Dedifferentiated amniotic fluid mesenchymal stem cell (primary cell): ENCODE measurements at regions not wholly inside any gene's neighbourhood (a gene's known extent, or its start where the extent isn't known, plus 50 kb on each side); places are given as distances from the start of the nearest gene placed in this dataset.

ENCODE experiments used
- DNase-seq: peaks from one replicate; pipeline ENCODE4 v3.0.0-alpha.2; 2016; ENCODE audit errors: extremely low spot score

DNA sequence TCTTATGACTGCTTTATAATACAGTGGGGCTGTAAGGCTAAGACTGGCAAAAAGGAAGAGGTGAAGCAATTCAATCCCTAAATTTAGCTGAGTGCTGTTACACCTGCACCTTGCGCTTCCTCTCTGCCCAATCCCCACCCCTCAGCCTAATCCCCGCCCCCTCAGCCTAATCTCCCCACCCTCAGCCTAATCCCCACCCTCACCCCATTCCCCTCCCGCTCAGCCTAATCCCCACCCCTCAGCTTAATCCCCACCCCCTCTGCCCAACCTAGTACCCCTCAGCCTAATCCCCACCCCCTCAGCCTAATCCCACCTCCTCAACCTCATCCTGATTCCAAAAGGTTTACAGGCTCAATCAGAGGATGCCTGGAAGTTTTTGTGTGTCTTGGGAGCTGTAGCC, 155.5 kb downstream of the PMP22 start:
- DNase-seq, result no peak

DNA sequence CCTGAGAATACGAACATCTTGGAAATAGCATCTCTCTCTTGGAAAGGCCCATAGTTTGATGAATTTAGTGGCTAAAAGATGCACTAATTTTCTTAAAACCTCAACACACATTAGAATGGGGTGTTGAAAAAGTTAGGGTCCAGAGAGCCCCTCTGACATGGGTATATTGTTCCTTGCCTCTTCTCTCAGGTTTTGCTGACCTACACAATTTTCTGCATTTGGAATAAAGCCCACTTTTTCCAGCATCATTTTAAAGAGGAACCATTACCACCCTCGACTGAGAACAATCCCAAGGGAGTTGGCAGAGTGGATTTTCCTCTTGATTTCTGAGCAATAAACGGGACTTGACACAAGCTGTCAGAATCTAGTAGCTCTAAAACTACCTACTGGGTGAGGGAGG, 156.1 kb downstream of the PMP22 start:
- no peak for DNase-seq

- DNase-seq, result no peak
Observed at GRCh38 chr17:15106540-15106939, 158.6 kb downstream of the PMP22 start.

DNA sequence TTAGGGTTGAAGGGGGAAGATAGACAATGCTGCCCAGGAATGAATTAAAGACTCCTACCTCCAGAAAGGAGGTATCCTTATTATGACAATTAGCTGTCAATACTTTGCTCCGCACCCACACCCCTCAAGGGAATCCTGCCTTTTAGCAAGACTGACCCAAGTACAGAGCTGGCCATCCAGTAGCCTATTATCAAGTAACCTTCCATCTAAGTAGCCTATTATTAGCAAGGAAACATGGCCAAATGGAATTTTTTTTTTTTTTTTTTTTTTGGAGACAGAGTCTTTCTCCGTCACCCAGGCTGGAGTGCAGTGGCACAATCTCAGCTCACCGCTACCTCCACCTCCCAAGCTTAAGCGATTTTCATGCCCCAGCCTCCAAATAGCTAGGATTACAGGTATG, 161.3 kb downstream of the PMP22 start:
- no peak for DNase-seq

GRCh38 chr17:15101175-15101574, 164.0 kb downstream of the PMP22 start:
- DNase-seq, result no peak

- peak; percentile 58 for DNase-seq
Observed at GRCh38 chr17:15096511-15096910, 168.6 kb downstream of the PMP22 start.

GRCh38 chr17:15095935-15096334, 169.2 kb downstream of the PMP22 start:
- no peak for DNase-seq

DNA sequence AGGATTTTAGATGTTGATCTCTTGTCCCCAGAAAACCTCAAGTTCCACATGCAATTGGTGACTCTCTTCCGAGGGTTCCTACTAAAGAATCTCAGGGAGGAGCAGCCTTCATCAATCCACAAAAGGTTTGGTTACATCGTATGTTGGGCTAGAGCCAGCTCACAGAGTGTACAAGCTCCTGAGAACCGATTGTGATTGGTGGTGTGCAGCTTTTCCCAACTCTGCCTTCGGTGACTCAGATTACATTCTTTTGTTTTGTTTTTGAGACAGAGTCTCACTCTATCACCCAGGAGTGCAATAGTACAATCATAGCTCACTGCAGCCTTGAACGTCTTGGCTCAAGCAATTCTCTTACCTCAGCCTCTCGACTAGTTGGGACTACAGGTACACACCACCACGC, 172.4 kb downstream of the PMP22 start:
- no peak for DNase-seq

DNA sequence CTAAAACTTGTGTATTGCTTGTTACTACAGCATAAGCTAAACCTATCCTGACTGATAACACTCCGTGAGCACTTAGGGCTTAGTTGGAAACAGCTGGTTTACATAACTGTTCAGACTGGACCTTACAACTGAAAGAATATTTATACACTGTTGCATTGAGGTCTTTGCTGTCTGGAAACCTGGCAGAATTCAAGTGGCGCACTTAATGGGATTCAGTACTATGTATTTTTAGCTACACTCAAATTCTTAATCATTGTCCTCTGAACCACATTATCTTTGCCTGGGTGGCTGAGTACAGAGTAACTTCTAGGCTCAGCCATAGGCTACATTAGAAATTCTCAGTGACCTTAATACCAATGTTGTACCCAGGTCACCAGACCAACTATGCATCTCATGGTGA, 172.9 kb downstream of the PMP22 start:
- no peak for DNase-seq

DNA sequence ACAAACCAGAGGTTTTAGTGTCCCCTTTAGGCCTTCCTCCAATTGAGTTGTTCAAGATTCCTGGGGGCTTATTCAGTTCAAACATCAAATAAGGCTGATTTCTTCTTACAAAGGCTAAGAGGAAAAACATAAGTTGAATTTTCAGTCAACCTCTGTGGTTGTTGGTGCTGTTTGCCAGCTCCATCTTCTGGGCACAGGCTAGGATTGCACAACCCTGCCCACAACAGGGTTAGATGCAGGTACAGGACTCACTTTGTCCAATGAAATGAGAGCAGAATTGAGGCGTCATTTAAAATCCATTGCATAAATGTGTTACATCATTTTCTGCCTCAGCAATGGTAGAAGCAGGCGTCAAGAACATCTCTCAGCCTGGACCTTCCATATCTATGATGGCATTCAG, 173.3 kb downstream of the PMP22 start:
- no peak for DNase-seq

GRCh38 chr17:15090533-15090932, 174.6 kb downstream of the PMP22 start:
- no peak for DNase-seq

GRCh38 chr17:15087946-15088345, 177.2 kb downstream of the PMP22 start:
- no peak for DNase-seq

- DNase-seq, result no peak
Observed at GRCh38 chr17:15086776-15087295, 178.3 kb downstream of the PMP22 start.

GRCh38 chr17:15085890-15086677, 179.0 kb downstream of the PMP22 start:
- DNase-seq, result no peak

DNA sequence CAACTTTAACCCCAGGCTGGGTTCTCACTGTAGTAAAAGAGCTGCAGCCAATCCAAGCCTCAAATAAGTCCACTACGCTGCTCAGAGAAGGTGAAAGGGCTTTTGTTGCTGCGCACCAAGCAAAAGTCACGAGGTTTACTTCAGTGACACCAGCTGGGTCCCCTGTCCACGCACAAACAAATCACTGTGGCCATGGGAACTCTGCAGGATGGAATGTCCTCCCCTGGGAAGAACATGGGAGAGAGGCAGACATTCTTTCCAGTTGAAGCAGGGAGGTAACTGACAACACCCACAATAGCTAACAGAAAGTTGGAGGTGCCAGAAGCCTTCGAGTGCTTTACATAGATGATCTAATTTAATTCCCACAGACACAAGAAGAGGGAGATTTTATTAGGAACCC, 181.9 kb downstream of the PMP22 start:
- DNase-seq, result no peak

DNA sequence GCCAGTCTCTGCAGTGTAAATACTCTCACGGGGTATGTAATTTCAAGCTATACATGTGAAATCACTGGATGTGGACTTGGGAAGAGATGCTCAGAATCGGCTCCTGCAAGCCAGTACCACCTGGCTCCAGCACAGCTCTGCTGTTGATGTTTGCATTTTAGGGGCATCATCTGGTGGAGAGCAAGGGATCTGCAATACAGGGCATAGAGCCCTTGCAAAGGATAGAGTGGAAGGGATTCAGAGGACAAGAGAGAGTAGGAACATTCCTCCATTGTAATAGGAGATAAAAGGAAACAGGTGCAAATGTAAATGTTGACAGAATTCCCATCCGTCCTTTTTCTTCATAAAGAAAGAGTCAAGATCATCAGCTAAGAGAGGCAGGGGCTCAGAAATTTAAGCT, 184.1 kb downstream of the PMP22 start:
- DNase-seq, result no peak

- no peak for DNase-seq
Observed at GRCh38 chr17:15078570-15078969, 186.6 kb downstream of the PMP22 start.

- DNase-seq, result no peak
Observed at GRCh38 chr17:15076991-15077663, 188.0 kb downstream of the PMP22 start.

DNA sequence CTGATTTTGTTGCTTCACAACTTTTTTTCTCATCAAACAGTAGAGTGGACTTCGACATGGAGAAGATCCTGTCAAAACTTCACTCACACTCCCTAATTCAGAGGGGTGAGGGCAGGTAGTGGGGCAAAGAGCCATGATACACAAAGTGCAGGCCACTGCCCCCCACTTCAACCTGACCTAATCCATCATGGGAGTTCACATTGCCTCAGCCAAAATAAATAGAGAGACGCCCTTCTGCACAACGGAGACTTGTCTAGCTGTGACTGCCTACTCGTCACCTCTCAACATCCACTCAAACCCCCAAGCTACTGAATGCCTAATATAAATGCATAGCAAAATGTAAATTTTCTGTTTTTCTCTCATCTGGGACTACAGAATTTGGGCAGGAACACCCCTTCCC, 213.2 kb downstream of the PMP22 start:
- no peak for DNase-seq

DNA sequence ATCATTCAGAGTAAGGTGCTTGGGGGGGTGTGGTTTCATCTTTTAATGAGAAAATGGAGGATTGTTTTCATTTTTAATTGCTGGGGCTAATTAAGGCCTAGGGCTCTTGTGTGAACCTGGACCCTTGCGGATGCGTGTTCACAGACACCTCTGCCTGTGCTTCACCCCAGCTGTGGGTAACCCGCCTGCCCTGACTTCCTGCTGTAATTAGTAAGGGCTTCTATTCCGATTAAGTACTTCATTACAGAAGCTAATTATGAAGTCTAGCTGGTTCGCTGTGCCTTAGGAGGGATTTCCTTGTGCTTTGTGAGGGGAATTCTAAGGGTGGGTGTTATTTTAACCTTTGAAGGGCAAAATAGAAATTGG, 215.3 kb downstream of the PMP22 start:
- DNase-seq, result no peak

DNA sequence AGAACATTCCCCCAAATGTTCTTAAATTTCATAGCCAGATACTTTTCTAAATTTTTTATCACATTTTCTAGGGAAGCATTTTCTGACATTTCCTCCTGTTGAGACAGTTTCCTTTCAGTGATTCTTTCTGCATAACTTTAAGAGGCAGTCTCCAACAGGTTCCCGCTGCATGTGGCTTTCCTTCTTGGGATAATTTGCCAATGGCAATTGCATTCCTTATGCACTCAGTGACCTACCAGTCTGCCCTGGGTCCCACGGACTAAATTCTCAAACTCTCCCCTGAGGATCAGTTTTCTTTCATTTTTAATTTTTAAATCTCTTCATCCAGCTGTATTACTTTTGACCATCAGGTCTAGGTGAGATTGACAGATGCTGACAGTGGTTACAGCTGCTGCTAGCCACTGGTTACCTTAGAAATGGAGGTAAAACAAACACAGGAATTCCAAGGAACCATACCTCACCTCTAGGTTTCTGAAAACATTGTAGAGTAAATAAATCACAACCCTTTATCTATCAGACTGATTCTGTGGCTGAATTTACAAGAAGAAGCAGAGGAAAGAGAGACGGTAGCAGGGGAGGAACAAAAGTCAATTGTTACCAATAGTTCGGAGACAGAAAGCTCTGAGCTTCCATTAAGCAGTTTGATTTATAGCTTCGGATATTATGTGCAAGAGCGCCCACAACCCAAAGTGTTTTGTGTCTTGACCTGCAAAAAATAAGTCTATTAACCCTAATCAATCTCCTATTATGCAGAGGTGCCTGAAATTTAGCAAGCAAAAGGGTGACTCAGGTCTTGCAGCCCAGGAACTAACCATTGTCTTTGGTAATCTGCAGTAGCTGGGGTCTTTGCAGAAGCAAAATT, 216.0 kb downstream of the PMP22 start:
- DNase-seq, result no peak

DNA sequence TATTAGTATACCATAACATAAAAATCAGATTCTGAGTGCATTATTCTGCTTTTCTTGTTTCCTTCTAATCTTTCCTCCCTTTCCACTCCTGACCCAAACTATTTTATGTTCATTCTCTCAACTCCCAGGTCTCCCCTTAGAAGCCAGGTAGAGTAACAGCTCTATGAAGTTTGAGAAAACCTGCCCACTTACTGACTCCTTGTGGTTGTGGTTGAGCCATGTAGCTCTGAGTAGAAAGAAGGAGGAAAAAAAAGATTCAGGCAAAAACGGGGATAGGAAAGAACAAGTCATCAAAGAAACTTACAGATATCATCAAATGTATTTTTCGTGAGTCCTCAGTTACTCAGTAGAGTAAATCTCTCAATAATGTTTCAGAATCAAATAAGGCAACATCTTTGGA, 216.7 kb downstream of the PMP22 start:
- no peak for DNase-seq
